K562 (cell line): ENCODE measurements at regions not wholly inside any gene's neighbourhood (a gene's known extent, or its start where the extent isn't known, plus 50 kb on each side); places are given as distances from the start of the nearest gene placed in this dataset.

Experiments used
- ATAC-seq: fragments of 200-7000 bp; cut with Tn5 transposase; 3 replicates; pipeline ENCODE4 v1.9.1; 2020; ENCODE audit warnings: moderate library complexity
- BruUV-seq: library from RNA; stranded (reverse); fragments of 400-500 nt; replicated peaks from 2 replicates; lab custom pipeline; 2021; lab: Mats Ljungman, UMichigan
- CTCF ChIA-PET: fragments of 300-600 bp; formaldehyde crosslinking; extraction: SDS; loops from one replicate; lab custom pipeline; 2021; ENCODE audit warnings: low intra/inter-chr PET ratio; lab: Yijun Ruan, JAX
- POLR2A ChIA-PET: fragments of 300-600, 350-650 bp; sonication (Branson Sonifier 250); formaldehyde crosslinking; extraction: SDS; loops from one replicate; lab custom pipeline; 2021; ENCODE audit warnings: antibody characterized with exemption, inconsistent platforms; lab: Yijun Ruan, JAX
- DNase-seq, 4 experiments: peaks; one replicate each; pipeline versions ENCODE4 v3.0.0 to v3.0.0-alpha.2; 2011 to 2018; ENCODE audit warnings: low spot score in 3 of 4, mixed read lengths in 3 of 4; ENCODE audit errors: extremely low read depth in 1 of 4
- FAIRE-seq: peaks from 2 replicates; lab custom pipeline; 2011; peaks lifted over from hg19 to GRCh38; lab: Jason Lieb, UNC
- H2AFZ ChIP-seq: 2 replicates; pipeline ENCODE4 v1.6.0; 2011; ENCODE audit warnings: low read depth, low read length, control low read depth, inconsistent platforms
- H3K27ac ChIP-seq: fragments of 200-600 bp; 3 replicates; pipeline ENCODE4 v1.8.0; 2011; ENCODE audit warnings: low read depth, mild to moderate bottlenecking, control low read depth, inconsistent platforms, low read length, moderate library complexity, mixed read lengths; ENCODE audit errors: extremely low read depth
- H3K27me3 ChIP-seq, 2 experiments: fragments of 300-600 bp in 1 of 2; 2 replicates in 1 of 2; 3 replicates in 1 of 2; pipeline versions ENCODE4 v1.6.0 to v1.8.0; 2011; ENCODE audit warnings: inconsistent platforms in 2 of 2, low read length in 2 of 2, mild to moderate bottlenecking in 1 of 2, mixed read lengths in 1 of 2, moderate library complexity in 1 of 2; ENCODE audit not compliant: control insufficient read depth in 2 of 2, insufficient read depth in 2 of 2
- H3K36me3 ChIP-seq: fragments of 300-600 bp; 3 replicates; pipeline ENCODE4 v1.8.0; 2011; ENCODE audit warnings: mild to moderate bottlenecking, low read length, inconsistent platforms; ENCODE audit not compliant: control insufficient read depth, insufficient read depth
- H3K4me1 ChIP-seq, 2 experiments: fragments of 200-600 bp in 1 of 2; replicated peaks in 1 of 2; 2 replicates in 1 of 2; 3 replicates in 1 of 2; pipeline versions ENCODE4 v1.5.1 to v1.8.0; 2011; ENCODE audit warnings: inconsistent platforms in 2 of 2, low read length in 2 of 2, mild to moderate bottlenecking in 1 of 2, mixed read lengths in 1 of 2, moderate library complexity in 1 of 2; ENCODE audit not compliant: control insufficient read depth in 2 of 2, insufficient read depth in 2 of 2
- H3K4me2 ChIP-seq: 2 replicates; pipeline ENCODE4 v1.6.1; 2011; ENCODE audit warnings: low read length, control low read depth, inconsistent platforms, mixed read lengths; ENCODE audit not compliant: insufficient read depth
- H3K4me3 ChIP-seq: fragments of 200-600 bp; sonication (generic), shearing (Covaris generic); 2 replicates; pipeline ENCODE4 v1.5.1; 2016; ENCODE audit warnings: control low read depth, inconsistent platforms
- H3K79me2 ChIP-seq: fragments of 200-600 bp; 3 replicates; pipeline ENCODE4 v1.8.0; 2011; ENCODE audit warnings: low read length, inconsistent platforms; ENCODE audit not compliant: control insufficient read depth, insufficient read depth
- H3K9ac ChIP-seq, 2 experiments: 2 replicates each; pipeline versions ENCODE4 v1.6.0 to v1.6.1; 2011; ENCODE audit warnings: low read depth in 2 of 2, low read length in 2 of 2, control low read depth in 1 of 2, inconsistent platforms in 1 of 2, mild to moderate bottlenecking in 1 of 2, mixed read lengths in 1 of 2; ENCODE audit not compliant: insufficient read depth in 1 of 2
- H3K9me1 ChIP-seq: one replicate; pipeline ENCODE4 v1.6.0; 2011; ENCODE audit warnings: inconsistent platforms, mild to moderate bottlenecking, low read length, moderate library complexity; ENCODE audit not compliant: control insufficient read depth, insufficient read depth
- H3K9me3 ChIP-seq: replicated peaks from 2 replicates; pipeline ENCODE4 v1.5.1; 2011; ENCODE audit warnings: low read depth, low read length, inconsistent platforms; ENCODE audit not compliant: control insufficient read depth, insufficient read depth
- H4K20me1 ChIP-seq: replicated peaks from 2 replicates; pipeline ENCODE4 v1.6.1; 2011; ENCODE audit warnings: low read length, inconsistent platforms, mixed read lengths; ENCODE audit not compliant: control insufficient read depth, insufficient read depth
- BACH1 ChIP-seq: fragments of 200-800 bp; sonication (Bioruptor generic); IDR thresholded peaks from 2 replicates; pipeline ENCODE4 v1.6.1; 2016; ENCODE audit warnings: missing genetic modification characterization, missing compliant biosample characterization
- CHD1 ChIP-seq: fragments of 200-600 bp; sonication (generic); IDR thresholded peaks from one replicate; pipeline ENCODE4 v1.6.1; 2012; ENCODE audit warnings: mild to moderate bottlenecking, moderate library complexity, low read length, inconsistent platforms
- E2F3 ChIP-seq: fragments of 250-450 bp; sonication (Bioruptor Pico); IDR thresholded peaks from 2 replicates; pipeline ENCODE4 v1.4.0; 2020; ENCODE audit warnings: mild to moderate bottlenecking
- EGR1 ChIP-seq: fragments of 450-650 bp; conservative IDR thresholded peaks from 2 replicates; pipeline ENCODE4 v1.6.1; 2017; ENCODE audit warnings: mild to moderate bottlenecking
- HMGN3 ChIP-seq: IDR thresholded peaks from 2 replicates; pipeline ENCODE4 v1.6.1; 2011; ENCODE audit warnings: borderline replicate concordance, low read depth, mild to moderate bottlenecking, mixed read lengths, low read length; ENCODE audit not compliant: insufficient read length; ENCODE audit errors: extremely low read depth
- LEF1 ChIP-seq: fragments of 450-650 bp; IDR thresholded peaks from 2 replicates; pipeline ENCODE4 v1.6.1; 2016; ENCODE audit warnings: mild to moderate bottlenecking
- NEUROD1 ChIP-seq: fragments of 150-350 bp; IDR thresholded peaks from 2 replicates; pipeline ENCODE4 v1.6.1; 2014; ENCODE audit warnings: borderline replicate concordance, low read length, low read depth; ENCODE audit not compliant: partially characterized antibody
- RBM25 ChIP-seq: fragments of 200-400 bp; formaldehyde crosslinking; IDR thresholded peaks from 2 replicates; pipeline ENCODE4 v1.6.1; 2018; ENCODE audit warnings: low read length, low read depth, moderate library complexity; ENCODE audit not compliant: severe bottlenecking
- SMARCE1 ChIP-seq: fragments of 450-650 bp; IDR thresholded peaks from 2 replicates; pipeline ENCODE4 v1.7.1; 2016; ENCODE audit warnings: mild to moderate bottlenecking
- ZBED1 ChIP-seq: IDR thresholded peaks from 2 replicates; pipeline ENCODE4 v1.6.1; 2014
- ZNF232 ChIP-seq: sonication (generic); formaldehyde crosslinking; IDR thresholded peaks from 2 replicates; pipeline ENCODE4 v1.8.0; 2022; ENCODE audit warnings: mild to moderate bottlenecking, missing genetic modification reagents
- ZNF253 ChIP-seq: fragments of 250-450 bp; sonication (Bioruptor Pico); conservative IDR thresholded peaks from 2 replicates; pipeline ENCODE4 v1.6.1; 2021; ENCODE audit warnings: mild to moderate bottlenecking
- ZNF3 ChIP-seq: fragments of 250-450 bp; sonication (Bioruptor Pico); IDR thresholded peaks from 2 replicates; pipeline ENCODE4 v1.5.0; 2021; ENCODE audit warnings: mild to moderate bottlenecking, moderate library complexity
- ZNF324 ChIP-seq: fragments of 250-450 bp; sonication (Bioruptor Pico); IDR thresholded peaks from 2 replicates; pipeline ENCODE4 v1.4.0; 2020; ENCODE audit warnings: mild to moderate bottlenecking
- ZNF436 ChIP-seq: fragments of 250-450, 450-650 bp; sonication (Bioruptor Pico); formaldehyde crosslinking; IDR thresholded peaks from 2 replicates; pipeline ENCODE4 v1.7.0; 2020; ENCODE audit warnings: mild to moderate bottlenecking
- ZNF830 ChIP-seq: fragments of 250-450 bp; sonication (Bioruptor Pico); IDR thresholded peaks from 2 replicates; pipeline ENCODE4 v1.5.0; 2021; ENCODE audit warnings: mild to moderate bottlenecking
- WGBS: fragments of 100-300 bp; shearing (Covaris generic); methylation state at CpG from one replicate; pipeline ENCODE4 v1.1.6; 2016; ENCODE audit warnings: low coverage, mixed read lengths; ENCODE audit not compliant: insufficient coverage; ENCODE audit errors: missing lambda C conversion rate; 5-methylcytosine and 5-hydroxymethylcytosine counted together
- in situ Hi-C: fragments of 300-500 bp; cut with MboI; formaldehyde crosslinking; loops from 4 replicates; pipeline ENCODE4 v1.15.0; 2018; ENCODE audit warnings: inconsistent platforms, mixed read lengths
- intact Hi-C: fragments of 100-400 bp; cut with micrococcal nuclease; formaldehyde crosslinking; loops from 2 replicates; pipeline ENCODE4 v1.14.2; 2022
- TF ChIP-seq, protein P1 (sequence below): fragments of 450-650 bp; formaldehyde crosslinking; IDR thresholded peaks from 2 replicates; pipeline ENCODE4 v1.4.0; 2022; ENCODE audit warnings: mild to moderate bottlenecking, moderate library complexity
- TF ChIP-seq, protein P2 (sequence below): fragments of 450-650 bp; IDR thresholded peaks from 2 replicates; pipeline ENCODE4 v1.6.1; 2017; ENCODE audit warnings: antibody characterized with exemption

- H3K27ac ChIP-seq, result no peak overlapping the region
- TF ChIP-seq ZNF3 (CRISPR knock-in tag) (no peak), ZNF830 (no peak), ZNF324 (CRISPR knock-in tag) (no peak), CHD1 (no peak), ZNF232 (CRISPR knock-in tag) (no peak), ZNF436 (CRISPR knock-in tag) (no peak), BACH1 (tag) (no peak), ZBED1 (no peak), E2F3 (CRISPR knock-in tag) (no peak), HMGN3 (no peak), RBM25 (no peak), NEUROD1 (peak; percentile 45), ZNF253 (no peak), SMARCE1 (peak; percentile 75), EGR1 (peak; percentile 95), LEF1 (no peak)
- TF ChIP-seq, protein P1, sequence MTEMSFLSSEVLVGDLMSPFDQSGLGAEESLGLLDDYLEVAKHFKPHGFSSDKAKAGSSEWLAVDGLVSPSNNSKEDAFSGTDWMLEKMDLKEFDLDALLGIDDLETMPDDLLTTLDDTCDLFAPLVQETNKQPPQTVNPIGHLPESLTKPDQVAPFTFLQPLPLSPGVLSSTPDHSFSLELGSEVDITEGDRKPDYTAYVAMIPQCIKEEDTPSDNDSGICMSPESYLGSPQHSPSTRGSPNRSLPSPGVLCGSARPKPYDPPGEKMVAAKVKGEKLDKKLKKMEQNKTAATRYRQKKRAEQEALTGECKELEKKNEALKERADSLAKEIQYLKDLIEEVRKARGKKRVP (CRISPR knock-in tag), result no peak
- TF ChIP-seq, protein P2, sequence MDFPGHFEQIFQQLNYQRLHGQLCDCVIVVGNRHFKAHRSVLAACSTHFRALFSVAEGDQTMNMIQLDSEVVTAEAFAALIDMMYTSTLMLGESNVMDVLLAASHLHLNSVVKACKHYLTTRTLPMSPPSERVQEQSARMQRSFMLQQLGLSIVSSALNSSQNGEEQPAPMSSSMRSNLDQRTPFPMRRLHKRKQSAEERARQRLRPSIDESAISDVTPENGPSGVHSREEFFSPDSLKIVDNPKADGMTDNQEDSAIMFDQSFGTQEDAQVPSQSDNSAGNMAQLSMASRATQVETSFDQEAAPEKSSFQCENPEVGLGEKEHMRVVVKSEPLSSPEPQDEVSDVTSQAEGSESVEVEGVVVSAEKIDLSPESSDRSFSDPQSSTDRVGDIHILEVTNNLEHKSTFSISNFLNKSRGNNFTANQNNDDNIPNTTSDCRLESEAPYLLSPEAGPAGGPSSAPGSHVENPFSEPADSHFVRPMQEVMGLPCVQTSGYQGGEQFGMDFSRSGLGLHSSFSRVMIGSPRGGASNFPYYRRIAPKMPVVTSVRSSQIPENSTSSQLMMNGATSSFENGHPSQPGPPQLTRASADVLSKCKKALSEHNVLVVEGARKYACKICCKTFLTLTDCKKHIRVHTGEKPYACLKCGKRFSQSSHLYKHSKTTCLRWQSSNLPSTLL, result no peak
Observed at GRCh38 chr3:11096266-11097139, 57.8 kb upstream of the HRH1 start.

More at GRCh38 chr3:11096266-11097139, 57.8 kb upstream of the HRH1 start:
- H3K9me3 ChIP-seq, result no peaks in the 10 kb centered on the region
- BruUV-seq, result no TSS peak
- no peaks in the 10 kb centered on the region for H4K20me1 ChIP-seq
- no peak overlapping the region; the same call in 1 of the 2 replicates for H2AFZ ChIP-seq
- H3K9ac ChIP-seq, result no peak overlapping the region
- in situ Hi-C loops, result no loop called here
- no peaks in the 10 kb centered on the region for H3K9me1 ChIP-seq
- no peak overlapping the region for H3K4me3 ChIP-seq
- no peaks in the 10 kb centered on the region for H3K36me3 ChIP-seq
- ChIA-PET CTCF (no interaction called here), POLR2A (no interaction called here)
- H3K4me2 ChIP-seq, result peak overlapping the region; percentile 29; the same call in 1 of the 2 replicates
- peak; percentile 61 to 72 (median 66) for DNase-seq
- intact Hi-C loops, result no loop called here
- H3K27me3 ChIP-seq, result peaks cover 5 to 44% of the 10 kb centered on the region in 2 experiments; a peak in 4 of 5 replicates
- H3K4me1 ChIP-seq, result peaks cover 11 to 13% of the 10 kb centered on the region in 2 experiments; a peak in 3 of 5 replicates
- no peaks in the 10 kb centered on the region for H3K79me2 ChIP-seq
- peak; percentile 88 for ATAC-seq
- peak; percentile 51 for FAIRE-seq
- 1% methylated on average over 21 of the region's 23 CpGs for WGBS
